Endothelial cell of umbilical vein (primary cell): ENCODE measurements at regions not wholly inside any gene's neighbourhood (a gene's known extent, or its start where the extent isn't known, plus 50 kb on each side); places are given as distances from the start of the nearest gene placed in this dataset.

Experiments
- BruUV-seq: library from RNA; stranded (reverse); fragments of 400-500 nt; replicated peaks from 2 replicates; lab custom pipeline; 2021; lab: Mats Ljungman, UMichigan
- CTCF ChIA-PET: fragments of 300-600, 350-600 bp; sonication (Branson Sonifier 250); formaldehyde crosslinking; loops from one replicate; lab custom pipeline; 2021; ENCODE audit warnings: antibody characterized with exemption, inconsistent platforms; lab: Charles Lee
- POLR2A ChIA-PET: fragments of 300-600, 350-600 bp; sonication (Branson Sonifier 250); formaldehyde crosslinking; loops from one replicate; lab custom pipeline; 2021; ENCODE audit warnings: antibody characterized with exemption, inconsistent platforms; lab: Charles Lee
- DNase-seq: peaks from one replicate; pipeline ENCODE4 v3.0.0-alpha.2; 2011; ENCODE audit warnings: low read depth, low spot score
- FAIRE-seq: peaks from 2 replicates; lab custom pipeline; 2011; peaks lifted over from hg19 to GRCh38; lab: Jason Lieb, UNC
- H2AFZ ChIP-seq: 2 replicates; pipeline ENCODE4 v1.6.0; 2012; ENCODE audit warnings: low read depth, low read length, control low read depth, inconsistent platforms
- H3K27ac ChIP-seq: 2 replicates; pipeline ENCODE4 v1.5.1; 2011; ENCODE audit warnings: low read depth, mild to moderate bottlenecking, control low read depth, low read length, moderate library complexity; ENCODE audit not compliant: insufficient read depth
- H3K27me3 ChIP-seq, 2 experiments: 2 replicates each; pipeline versions ENCODE4 v1.6.0 to v1.6.1; 2011; ENCODE audit warnings: low read length in 2 of 2, mixed read lengths in 1 of 2; ENCODE audit not compliant: control insufficient read depth in 2 of 2, insufficient read depth in 2 of 2
- H3K36me3 ChIP-seq, 2 experiments: 2 replicates in 1 of 2; 3 replicates in 1 of 2; pipeline ENCODE4 v1.5.1; 2011; ENCODE audit warnings: low read length in 2 of 2, mild to moderate bottlenecking in 1 of 2, moderate library complexity in 1 of 2; ENCODE audit not compliant: control insufficient read depth in 2 of 2, insufficient read depth in 2 of 2; ENCODE audit errors: extremely low read depth in 1 of 2
- H3K4me1 ChIP-seq: 3 replicates; pipeline ENCODE4 v1.5.1; 2011; ENCODE audit warnings: mild to moderate bottlenecking, low read length; ENCODE audit not compliant: control insufficient read depth, insufficient read depth; ENCODE audit errors: extremely low read depth
- H3K4me2 ChIP-seq: 2 replicates; pipeline ENCODE4 v1.6.1; 2011; ENCODE audit warnings: low read length, control low read depth, mixed read lengths; ENCODE audit not compliant: insufficient read depth
- H3K4me3 ChIP-seq, 3 experiments: fragments of 200-600 bp in 1 of 3; sonication (generic), shearing (Covaris generic) in 1 of 3; replicated peaks in 1 of 3; 2 replicates each; pipeline ENCODE4 v1.5.1; 2011 to 2016; ENCODE audit warnings: control low read depth in 3 of 3, low read length in 3 of 3, mild to moderate bottlenecking in 2 of 3, inconsistent platforms in 1 of 3, low read depth in 1 of 3, moderate library complexity in 1 of 3; ENCODE audit not compliant: insufficient read depth in 1 of 3
- H3K79me2 ChIP-seq: 2 replicates; pipeline ENCODE4 v1.6.0; 2012; ENCODE audit warnings: low read length, inconsistent platforms; ENCODE audit not compliant: control insufficient read depth, insufficient read depth
- H3K9ac ChIP-seq: replicated peaks from 2 replicates; pipeline ENCODE3; 2011; ENCODE audit warnings: low read length, control low read depth; ENCODE audit not compliant: insufficient read depth; ENCODE audit errors: extremely low read depth
- H3K9me1 ChIP-seq: replicated peaks from 3 replicates; pipeline ENCODE4 v1.6.0; 2011; ENCODE audit warnings: mild to moderate bottlenecking, low read length; ENCODE audit not compliant: control insufficient read depth, insufficient read depth; ENCODE audit errors: extremely low read depth
- H3K9me3 ChIP-seq: replicated peaks from 2 replicates; pipeline ENCODE4 v1.5.1; 2012; ENCODE audit warnings: low read length, inconsistent platforms; ENCODE audit not compliant: control insufficient read depth, insufficient read depth
- H4K20me1 ChIP-seq: replicated peaks from 2 replicates; pipeline ENCODE3; 2011; ENCODE audit warnings: mild to moderate bottlenecking, low read length; ENCODE audit not compliant: control insufficient read depth, insufficient read depth; ENCODE audit errors: extremely low read depth
- EZH2 ChIP-seq: IDR thresholded peaks from 2 replicates; pipeline ENCODE4 v1.6.1; 2012; ENCODE audit warnings: borderline replicate concordance, low read depth, mild to moderate bottlenecking, moderate library complexity, low read length, inconsistent platforms; ENCODE audit not compliant: severe bottlenecking
- FOS ChIP-seq: IDR thresholded peaks from 2 replicates; pipeline ENCODE4 v1.6.1; 2011; ENCODE audit warnings: mild to moderate bottlenecking, low read length, moderate library complexity, borderline replicate concordance; ENCODE audit not compliant: insufficient read depth
- GATA2 ChIP-seq: IDR thresholded peaks from 2 replicates; pipeline ENCODE4 v1.7.0; 2011; ENCODE audit warnings: low read depth, mild to moderate bottlenecking, moderate library complexity, mixed read lengths, low read length; ENCODE audit not compliant: insufficient read length, insufficient read depth
- JUN ChIP-seq: IDR thresholded peaks from 2 replicates; pipeline ENCODE4 v1.6.1; 2011; ENCODE audit warnings: borderline replicate concordance, low read depth; ENCODE audit not compliant: insufficient read length, insufficient read depth
- MYC ChIP-seq: IDR thresholded peaks from one replicate; pipeline ENCODE4 v1.6.1; 2011; ENCODE audit warnings: mild to moderate bottlenecking, low read depth, low read length
- POLR2A ChIP-seq: IDR thresholded peaks from 2 replicates; pipeline ENCODE4 v1.6.1; 2012; ENCODE audit warnings: low read depth, mild to moderate bottlenecking, control low read depth, low read length
- POLR2AphosphoS5 ChIP-seq: IDR thresholded peaks from 2 replicates; pipeline ENCODE4 v1.6.1; 2012; ENCODE audit warnings: low read depth, mild to moderate bottlenecking, control low read depth, low read length, moderate library complexity; ENCODE audit not compliant: insufficient read depth
- dilution Hi-C: fragments of 300-500 bp; cut with MboI; formaldehyde crosslinking; loops from one replicate; pipeline ENCODE4 v1.15.0; 2019; ENCODE audit warnings: low sequenced_read_pairs; ENCODE audit not compliant: extremely low pct_ligation_motif_present
- intact Hi-C: fragments of 100-400 bp; cut with micrococcal nuclease; formaldehyde crosslinking; loops from one replicate; pipeline ENCODE4 v1.10.0; 2022
- TF ChIP-seq, protein P1 (sequence below), 2 donors: IDR thresholded peaks; 1 replicate in 1 of 2; 2 replicates in 1 of 2; pipeline ENCODE4 v1.5.1; 2011; ENCODE audit warnings: low read length in 2 of 2, mild to moderate bottlenecking in 2 of 2, moderate library complexity in 2 of 2, control low read depth in 1 of 2, inconsistent platforms in 1 of 2, low read depth in 1 of 2; ENCODE audit not compliant: insufficient read depth in 1 of 2; ENCODE audit errors: extremely low read depth in 1 of 2
- TF ChIP-seq, protein P2 (sequence below): IDR thresholded peaks from 2 replicates; pipeline ENCODE4 v1.6.1; 2011; ENCODE audit not compliant: insufficient read depth, insufficient read length

GRCh38 chr17:68812876-68813584 lies 142.2 kb downstream of the ABCA8 start:
- Histone ChIP-seq H4K20me1 (no peaks in the 10 kb centered on the region), H3K9me1 (no peaks in the 10 kb centered on the region), H3K27ac (no peak overlapping the region), H3K9me3 (no peaks in the 10 kb centered on the region), H3K4me3 (no peak overlapping the region), H3K4me1 (peaks cover 7% of the 10 kb centered on the region), H2AFZ (no peak overlapping the region), H3K79me2 (no peaks in the 10 kb centered on the region), H3K9ac (no peak overlapping the region), H3K36me3 (no peaks in the 10 kb centered on the region), H3K4me2 (no peak overlapping the region), H3K27me3 (no peaks in the 10 kb centered on the region)
- intact Hi-C loops (no loop called here), dilution Hi-C loops (no loop called here)
- DNase-seq = peak; percentile 18
- TF ChIP-seq, protein P1, sequence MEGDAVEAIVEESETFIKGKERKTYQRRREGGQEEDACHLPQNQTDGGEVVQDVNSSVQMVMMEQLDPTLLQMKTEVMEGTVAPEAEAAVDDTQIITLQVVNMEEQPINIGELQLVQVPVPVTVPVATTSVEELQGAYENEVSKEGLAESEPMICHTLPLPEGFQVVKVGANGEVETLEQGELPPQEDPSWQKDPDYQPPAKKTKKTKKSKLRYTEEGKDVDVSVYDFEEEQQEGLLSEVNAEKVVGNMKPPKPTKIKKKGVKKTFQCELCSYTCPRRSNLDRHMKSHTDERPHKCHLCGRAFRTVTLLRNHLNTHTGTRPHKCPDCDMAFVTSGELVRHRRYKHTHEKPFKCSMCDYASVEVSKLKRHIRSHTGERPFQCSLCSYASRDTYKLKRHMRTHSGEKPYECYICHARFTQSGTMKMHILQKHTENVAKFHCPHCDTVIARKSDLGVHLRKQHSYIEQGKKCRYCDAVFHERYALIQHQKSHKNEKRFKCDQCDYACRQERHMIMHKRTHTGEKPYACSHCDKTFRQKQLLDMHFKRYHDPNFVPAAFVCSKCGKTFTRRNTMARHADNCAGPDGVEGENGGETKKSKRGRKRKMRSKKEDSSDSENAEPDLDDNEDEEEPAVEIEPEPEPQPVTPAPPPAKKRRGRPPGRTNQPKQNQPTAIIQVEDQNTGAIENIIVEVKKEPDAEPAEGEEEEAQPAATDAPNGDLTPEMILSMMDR (IDR thresholded peaks at IDR 0.05; ENCODE audit: extremely low read depth in 1 of 2, insufficient read depth in 1 of 2, low read depth in 1 of 2, low read length in 2 of 2) = no peak
- TF ChIP-seq EZH2 = no peak
- TF ChIP-seq JUN = no peak
- TF ChIP-seq POLR2AphosphoS5 = no peak
- TF ChIP-seq FOS = no peak
- no peak for TF ChIP-seq MYC
- TF ChIP-seq, protein P2, sequence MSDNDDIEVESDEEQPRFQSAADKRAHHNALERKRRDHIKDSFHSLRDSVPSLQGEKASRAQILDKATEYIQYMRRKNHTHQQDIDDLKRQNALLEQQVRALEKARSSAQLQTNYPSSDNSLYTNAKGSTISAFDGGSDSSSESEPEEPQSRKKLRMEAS = no peak
- TF ChIP-seq POLR2A = no peak
- TF ChIP-seq GATA2 = no peak
- no TSS peak for BruUV-seq
- POLR2A ChIA-PET = no interaction called here
- FAIRE-seq = peak; percentile 63
- CTCF ChIA-PET = interaction anchor here (0.6 to 1.1 kb wide), 2 partner anchors 9 to 99 kb away, joined by 3 to 4 read pairs; no protein-coding TSS in a partner anchor
